Ecto neural progenitor cell (in vitro differentiated cells): ENCODE measurements at regions not wholly inside any gene's neighbourhood (a gene's known extent, or its start where the extent isn't known, plus 50 kb on each side); places are given as distances from the start of the nearest gene placed in this dataset.

Experiments
- DNase-seq: peaks from one replicate; pipeline ENCODE4 v3.0.0-alpha.2; 2018; ENCODE audit warnings: low spot score

- DNase-seq, result no peak
Observed at GRCh38 chr16:85557083-85557970, 55.8 kb upstream of the GSE1 start.

DNA sequence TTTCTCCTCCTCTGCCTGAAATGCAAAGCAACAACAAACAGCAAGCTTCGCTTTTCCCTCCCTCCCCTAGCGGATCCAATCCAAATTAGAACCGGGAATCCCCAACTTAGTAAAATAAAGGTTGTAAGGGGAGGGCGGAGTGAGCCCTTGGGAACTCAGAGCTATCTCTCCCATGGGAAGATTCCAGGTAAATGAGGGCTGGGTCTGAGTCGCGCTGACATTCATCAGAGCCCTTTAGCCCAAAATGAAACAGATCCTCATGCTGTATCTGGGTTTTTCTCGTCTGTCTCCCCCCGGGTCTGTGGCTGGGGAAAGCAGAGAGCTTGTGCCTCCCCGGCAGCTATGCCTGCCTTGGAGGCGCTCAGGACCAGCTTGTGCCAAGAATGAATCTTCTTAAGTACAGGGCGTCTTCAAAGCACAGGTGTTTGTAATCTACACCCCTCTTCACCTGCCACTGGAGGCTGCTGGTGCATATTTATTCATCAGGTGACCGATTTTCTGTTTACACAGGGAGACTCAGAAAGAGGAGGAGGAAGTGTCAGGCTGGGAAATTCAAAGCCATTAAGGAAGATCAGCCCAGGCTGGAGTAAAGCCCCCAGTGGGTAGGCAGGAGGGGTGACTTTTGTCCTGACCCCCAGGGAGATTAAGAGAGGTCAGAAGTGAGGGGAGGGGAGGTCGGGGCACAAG lies 55.0 kb upstream of the GSE1 start:
- no peak for DNase-seq

- no peak for DNase-seq
Observed at GRCh38 chr16:85560932-85561247, 52.2 kb upstream of the GSE1 start.

GRCh38 chr16:85561248-85562092 lies 51.7 kb upstream of the GSE1 start:
- no peak for DNase-seq

GRCh38 chr16:85562093-85562786 lies 50.9 kb upstream of the GSE1 start:
- no peak for DNase-seq

DNA sequence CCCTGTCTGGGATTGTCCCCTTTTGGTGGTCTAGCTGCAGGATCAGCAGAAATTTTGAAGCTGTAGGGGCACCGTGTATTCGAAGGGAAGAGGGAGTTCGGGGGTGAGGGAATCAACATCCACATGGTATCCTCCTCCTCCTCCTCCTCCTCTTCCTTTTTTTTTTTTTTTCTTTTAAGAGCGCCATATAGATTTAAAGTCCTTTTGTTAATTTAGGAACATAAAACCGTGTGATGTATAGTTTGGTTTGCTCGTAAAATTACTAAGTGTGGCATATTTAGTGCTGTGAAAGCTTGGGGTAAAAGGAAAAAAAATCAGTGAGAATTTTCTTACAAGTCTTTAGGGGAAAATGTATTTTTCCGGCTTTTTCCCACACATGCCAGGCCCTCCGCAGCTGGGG lies 50.1 kb upstream of the GSE1 start:
- no peak for DNase-seq
